SK-N-MC (cell line): ENCODE measurements at regions not wholly inside any gene's neighbourhood (a gene's known extent, or its start where the extent isn't known, plus 50 kb on each side); places are given as distances from the start of the nearest gene placed in this dataset.

ENCODE experiments used
- EZH2 ChIP-seq: fragments of 200-600 bp; sonication (generic); IDR thresholded peaks from one replicate; pipeline ENCODE4 v1.6.1; 2017; ENCODE audit warnings: antibody characterized with exemption
- POLR2AphosphoS5 ChIP-seq: IDR thresholded peaks from 2 replicates; pipeline ENCODE4 v1.6.1; 2012; ENCODE audit warnings: mild to moderate bottlenecking, low read depth, low read length, borderline replicate concordance

DNA sequence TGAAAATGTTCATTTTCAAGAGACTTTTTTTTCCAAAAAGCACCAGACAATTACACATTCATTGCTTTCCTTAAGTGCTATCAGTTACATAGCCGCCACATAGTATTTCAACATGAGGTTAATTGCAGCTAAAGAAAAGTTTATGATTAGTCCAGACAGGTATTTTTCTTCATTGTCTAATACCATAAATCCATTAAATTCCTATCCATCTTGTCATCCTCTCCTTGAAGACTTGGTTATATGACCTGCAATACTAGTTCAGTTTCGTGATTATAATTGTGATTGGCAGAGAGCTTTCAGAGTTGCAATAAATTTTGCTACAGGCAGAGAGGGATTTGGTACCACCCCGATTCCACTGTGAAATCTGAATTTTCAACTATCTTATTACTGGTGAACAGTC is 437.7 kb downstream of the GPATCH2 start:
- no peak for TF ChIP-seq EZH2
- no peak for TF ChIP-seq POLR2AphosphoS5
